ENCODE measurements at regions not wholly inside any gene's neighbourhood (a gene's known extent, or its start where the extent isn't known, plus 50 kb on each side); places are given as distances from the start of the nearest gene placed in this dataset.

- Histone ChIP-seq H3K79me2 (ENCODE audit: control insufficient read depth, insufficient read depth, low read length) (no peaks in the 10 kb centered on the region), H4K20me1 (replicated peaks; ENCODE audit: control insufficient read depth, extremely low read depth, insufficient read depth, low read length) (no peaks in the 10 kb centered on the region), H2AFZ (ENCODE audit: low read depth, low read length) (no peak overlapping the region), H3K4me1 (ENCODE audit: control insufficient read depth, extremely low read depth, insufficient read depth, low read length) (no peaks in the 10 kb centered on the region), H3K9ac (replicated peaks; ENCODE audit: extremely low read depth, insufficient read depth, low read length) (no peak overlapping the region), H3K27me3 (ENCODE audit: control insufficient read depth in 2 of 2, insufficient read depth in 2 of 2, low read length in 2 of 2) (no peaks in the 10 kb centered on the region), H3K4me3 (replicated peaks in 1 of 3; ENCODE audit: insufficient read depth in 1 of 3, low read depth in 1 of 3, low read length in 3 of 3) (no peak overlapping the region), H3K9me1 (replicated peaks; ENCODE audit: control insufficient read depth, extremely low read depth, insufficient read depth, low read length) (no peaks in the 10 kb centered on the region), H3K9me3 (replicated peaks; ENCODE audit: control insufficient read depth, insufficient read depth, low read length) (peaks cover 3% of the 10 kb centered on the region), H3K4me2 (ENCODE audit: insufficient read depth, low read length) (no peak overlapping the region), H3K36me3 (ENCODE audit: control insufficient read depth in 2 of 2, extremely low read depth in 1 of 2, insufficient read depth in 2 of 2, low read length in 2 of 2) (no peaks in the 10 kb centered on the region), H3K27ac (ENCODE audit: insufficient read depth, low read depth, low read length) (no peak overlapping the region)
- TF ChIP-seq JUN (IDR thresholded peaks at IDR 0.05; ENCODE audit: borderline replicate concordance, insufficient read depth, insufficient read length, low read depth) = no peak
- no peak for TF ChIP-seq EZH2 (IDR thresholded peaks at IDR 0.05; ENCODE audit: borderline replicate concordance, low read depth, low read length, severe bottlenecking)
- no peak for TF ChIP-seq CTCF (IDR thresholded peaks at IDR 0.05; ENCODE audit: extremely low read depth in 1 of 2, insufficient read depth in 1 of 2, low read depth in 1 of 2, low read length in 2 of 2)
- TF ChIP-seq FOS (IDR thresholded peaks at IDR 0.05; ENCODE audit: borderline replicate concordance, insufficient read depth, low read length) = no peak
- TF ChIP-seq MAX (IDR thresholded peaks at IDR 0.05; ENCODE audit: insufficient read depth, insufficient read length) = no peak
- no peak for TF ChIP-seq GATA2 (IDR thresholded peaks at IDR 0.05; ENCODE audit: insufficient read depth, insufficient read length, low read depth, low read length)
- no peak for TF ChIP-seq MYC (IDR thresholded peaks at IDR 0.05; ENCODE audit: low read depth, low read length)
- TF ChIP-seq POLR2A (IDR thresholded peaks at IDR 0.05; ENCODE audit: low read depth, low read length) = no peak
- no peak for TF ChIP-seq POLR2AphosphoS5 (IDR thresholded peaks at IDR 0.05; ENCODE audit: insufficient read depth, low read depth, low read length)
- no peak for FAIRE-seq
- dilution Hi-C loops (cut with MboI; ENCODE audit: extremely low pct_ligation_motif_present, low sequenced_read_pairs) (no loop called here), intact Hi-C loops (cut with micrococcal nuclease) (no loop called here)
- ChIA-PET POLR2A (no interaction called here), CTCF (no interaction called here)
- DNase-seq (ENCODE audit: low read depth, low spot score) = no peak
- no TSS peak for BruUV-seq (replicated peaks)
Measured at GRCh38 chr16:13540771-13541170, 379.2 kb upstream of the ERCC4 start.

All from endothelial cell of umbilical vein (primary cell).